HT1080 (cell line): ENCODE measurements at regions not wholly inside any gene's neighbourhood (a gene's known extent, or its start where the extent isn't known, plus 50 kb on each side); places are given as distances from the start of the nearest gene placed in this dataset.

Experiments used
- DNase-seq: peaks from one replicate; pipeline ENCODE4 v3.0.0-alpha.2; 2015; ENCODE audit warnings: low read depth

- DNase-seq = peak; percentile 7
Measured at GRCh38 chr3:80233576-80233975, 465.8 kb upstream of the ROBO1 start.

- DNase-seq = peak; percentile 98
Measured at GRCh38 chr3:80232760-80233159, 465.0 kb upstream of the ROBO1 start.

GRCh38 chr3:80230962-80231361 lies 463.2 kb upstream of the ROBO1 start:
- DNase-seq = no peak

- DNase-seq = peak; percentile 65
Measured at GRCh38 chr3:80227216-80227615, 459.4 kb upstream of the ROBO1 start.

GRCh38 chr3:80215191-80215590 lies 447.4 kb upstream of the ROBO1 start:
- DNase-seq = no peak

- no peak for DNase-seq
Measured at GRCh38 chr3:80213086-80213485, 445.3 kb upstream of the ROBO1 start.

GRCh38 chr3:80192936-80193335 lies 425.1 kb upstream of the ROBO1 start:
- peak; percentile 5 for DNase-seq

- peak; percentile 95 for DNase-seq
Measured at GRCh38 chr3:80190051-80190450, 422.3 kb upstream of the ROBO1 start.

GRCh38 chr3:80187981-80188380 lies 420.2 kb upstream of the ROBO1 start:
- no peak for DNase-seq

- no peak for DNase-seq
Measured at GRCh38 chr3:80159990-80160506, 392.2 kb upstream of the ROBO1 start.

- DNase-seq = no peak
Measured at GRCh38 chr3:80158332-80158731, 390.5 kb upstream of the ROBO1 start.

- no peak for DNase-seq
Measured at GRCh38 chr3:80157546-80157945, 389.7 kb upstream of the ROBO1 start.

- DNase-seq = no peak
Measured at GRCh38 chr3:80152692-80153091, 384.9 kb upstream of the ROBO1 start.

GRCh38 chr3:80142714-80143113 lies 374.9 kb upstream of the ROBO1 start:
- DNase-seq = no peak

GRCh38 chr3:80141557-80141956 lies 373.8 kb upstream of the ROBO1 start:
- no peak for DNase-seq

- no peak for DNase-seq
Measured at GRCh38 chr3:80116281-80116680, 348.5 kb upstream of the ROBO1 start.

GRCh38 chr3:80114694-80115093 lies 346.9 kb upstream of the ROBO1 start:
- DNase-seq = no peak

GRCh38 chr3:80113331-80113730 lies 345.5 kb upstream of the ROBO1 start:
- no peak for DNase-seq

GRCh38 chr3:80099559-80100066 lies 331.8 kb upstream of the ROBO1 start:
- DNase-seq = no peak

- DNase-seq = peak; percentile 6
Measured at GRCh38 chr3:80097674-80098073, 329.9 kb upstream of the ROBO1 start.

GRCh38 chr3:80096909-80097308 lies 329.1 kb upstream of the ROBO1 start:
- no peak for DNase-seq

- no peak for DNase-seq
Measured at GRCh38 chr3:80094589-80094988, 326.8 kb upstream of the ROBO1 start.

- peak; percentile 71 for DNase-seq
Measured at GRCh38 chr3:80087767-80088166, 320.0 kb upstream of the ROBO1 start.

GRCh38 chr3:80086426-80086825 lies 318.6 kb upstream of the ROBO1 start:
- DNase-seq = no peak
